ENCODE measurements at regions not wholly inside any gene's neighbourhood (a gene's known extent, or its start where the extent isn't known, plus 50 kb on each side); places are given as distances from the start of the nearest gene placed in this dataset.

GRCh38 chr7:53672681-53673080 lies 637.2 kb downstream of the POM121L12 start:
- H3K4me3 ChIP-seq = no peak overlapping the region
- ChIA-PET POLR2A (no interaction called here), CTCF (no interaction called here)
- H3K4me1 ChIP-seq = no peaks in the 10 kb centered on the region
- ATAC-seq (no peak), FAIRE-seq (no peak), DNase-seq (ENCODE audit: low read depth in 1 of 2, low spot score in 1 of 2) (no peak)
- no peak overlapping the region for H3K4me2 ChIP-seq
- no peaks in the 10 kb centered on the region for H3K9me3 ChIP-seq
- TF ChIP-seq ZNF302 (CRISPR knock-in tag; IDR thresholded peaks at IDR 0.05) (no peak), POLR2AphosphoS2 (conservative IDR thresholded peaks at IDR 0.05; ENCODE audit: low read length) (no peak), PHF8 (IDR thresholded peaks at IDR 0.05; ENCODE audit: borderline replicate concordance, low read depth) (no peak), KDM5A (IDR thresholded peaks at IDR 0.05) (no peak), EP300 (IDR thresholded peaks at IDR 0.05) (no peak), FOSL2 (IDR thresholded peaks at IDR 0.05) (no peak), FOSL2 (CRISPR knock-in tag; IDR thresholded peaks at IDR 0.05) (no peak), CHD4 (IDR thresholded peaks at IDR 0.05; ENCODE audit: borderline replicate concordance) (no peak), SMC3 (IDR thresholded peaks at IDR 0.05) (no peak), HDAC2 (IDR thresholded peaks at IDR 0.05) (no peak), ESRRA (IDR thresholded peaks at IDR 0.05; ENCODE audit: borderline replicate concordance, low read length) (no peak), JUN (IDR thresholded peaks at IDR 0.05) (no peak), FOSB (CRISPR knock-in tag; IDR thresholded peaks at IDR 0.05) (no peak), SREBF2 (IDR thresholded peaks at IDR 0.05) (no peak), CBX8 (IDR thresholded peaks at IDR 0.05) (no peak), MAX (IDR thresholded peaks at IDR 0.05) (no peak), CHD2 (IDR thresholded peaks at IDR 0.05; ENCODE audit: low read length, partially characterized antibody) (no peak)
- TF ChIP-seq, protein P1, sequence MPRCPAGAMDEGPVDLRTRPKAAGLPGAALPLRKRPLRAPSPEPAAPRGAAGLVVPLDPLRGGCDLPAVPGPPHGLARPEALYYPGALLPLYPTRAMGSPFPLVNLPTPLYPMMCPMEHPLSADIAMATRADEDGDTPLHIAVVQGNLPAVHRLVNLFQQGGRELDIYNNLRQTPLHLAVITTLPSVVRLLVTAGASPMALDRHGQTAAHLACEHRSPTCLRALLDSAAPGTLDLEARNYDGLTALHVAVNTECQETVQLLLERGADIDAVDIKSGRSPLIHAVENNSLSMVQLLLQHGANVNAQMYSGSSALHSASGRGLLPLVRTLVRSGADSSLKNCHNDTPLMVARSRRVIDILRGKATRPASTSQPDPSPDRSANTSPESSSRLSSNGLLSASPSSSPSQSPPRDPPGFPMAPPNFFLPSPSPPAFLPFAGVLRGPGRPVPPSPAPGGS (IDR thresholded peaks at IDR 0.05) = no peak
- TF ChIP-seq, protein P2, sequence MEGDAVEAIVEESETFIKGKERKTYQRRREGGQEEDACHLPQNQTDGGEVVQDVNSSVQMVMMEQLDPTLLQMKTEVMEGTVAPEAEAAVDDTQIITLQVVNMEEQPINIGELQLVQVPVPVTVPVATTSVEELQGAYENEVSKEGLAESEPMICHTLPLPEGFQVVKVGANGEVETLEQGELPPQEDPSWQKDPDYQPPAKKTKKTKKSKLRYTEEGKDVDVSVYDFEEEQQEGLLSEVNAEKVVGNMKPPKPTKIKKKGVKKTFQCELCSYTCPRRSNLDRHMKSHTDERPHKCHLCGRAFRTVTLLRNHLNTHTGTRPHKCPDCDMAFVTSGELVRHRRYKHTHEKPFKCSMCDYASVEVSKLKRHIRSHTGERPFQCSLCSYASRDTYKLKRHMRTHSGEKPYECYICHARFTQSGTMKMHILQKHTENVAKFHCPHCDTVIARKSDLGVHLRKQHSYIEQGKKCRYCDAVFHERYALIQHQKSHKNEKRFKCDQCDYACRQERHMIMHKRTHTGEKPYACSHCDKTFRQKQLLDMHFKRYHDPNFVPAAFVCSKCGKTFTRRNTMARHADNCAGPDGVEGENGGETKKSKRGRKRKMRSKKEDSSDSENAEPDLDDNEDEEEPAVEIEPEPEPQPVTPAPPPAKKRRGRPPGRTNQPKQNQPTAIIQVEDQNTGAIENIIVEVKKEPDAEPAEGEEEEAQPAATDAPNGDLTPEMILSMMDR (IDR thresholded peaks at IDR 0.05) = no peak
- WGBS (ENCODE audit: missing lambda C conversion rate) = 3% methylated on average over 1 of the region's 1 CpG
- no peak overlapping the region for H3K27ac ChIP-seq

DNA sequence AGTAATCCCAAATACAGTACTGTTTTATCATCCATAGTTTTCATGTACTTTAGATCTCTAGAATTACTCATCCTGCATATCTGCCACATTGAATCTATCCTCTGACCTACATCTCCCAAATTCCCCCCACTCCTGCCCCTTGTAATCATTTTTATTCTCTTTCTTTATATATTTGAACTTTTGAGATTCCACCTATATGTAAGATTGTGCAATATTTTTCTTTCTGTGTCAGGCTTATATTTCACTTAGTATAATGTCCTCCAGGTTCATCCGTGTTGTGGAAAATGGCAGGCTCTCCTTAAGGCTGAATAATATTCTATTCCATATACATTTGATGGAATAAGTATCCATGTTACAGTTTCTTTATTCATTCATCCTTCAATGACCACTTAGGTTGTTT lies 640.4 kb downstream of the POM121L12 start:
- ChIA-PET CTCF (interaction anchor here (0.6 kb wide), 1 partner anchor 591 kb away, joined by 3 read pairs; no protein-coding TSS in a partner anchor), POLR2A (no interaction called here)
- Histone ChIP-seq H3K4me2 (no peak overlapping the region), H3K9me3 (no peaks in the 10 kb centered on the region), H3K27ac (no peak overlapping the region), H3K4me3 (no peak overlapping the region), H3K4me1 (no peaks in the 10 kb centered on the region)
- 23% methylated on average over 1 of the region's 1 CpG for WGBS (ENCODE audit: missing lambda C conversion rate)
- ATAC-seq (no peak), DNase-seq (ENCODE audit: low read depth in 1 of 2, low spot score in 1 of 2) (no peak), FAIRE-seq (no peak)
- TF ChIP-seq NPAS2 (CRISPR knock-in tag; IDR thresholded peaks at IDR 0.05; ENCODE audit: borderline replicate concordance) = no peak

DNA sequence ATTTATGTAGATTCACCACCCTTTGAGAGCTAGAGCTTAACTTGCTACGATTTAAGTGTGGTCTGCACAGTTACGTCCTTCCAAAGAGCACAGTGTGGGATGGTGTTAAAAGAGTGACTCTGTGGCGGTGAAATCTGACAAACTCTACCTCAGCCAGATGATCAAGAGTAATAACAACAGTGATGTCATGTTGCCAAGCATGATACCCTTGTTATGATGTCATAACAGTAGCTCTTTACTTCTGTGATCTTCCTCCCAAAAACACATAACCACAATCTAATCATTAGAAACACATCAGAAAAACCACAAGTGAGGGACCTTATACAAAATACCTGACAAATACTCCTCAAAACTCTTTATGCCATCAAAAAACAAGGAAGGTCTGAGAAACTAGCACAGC lies 649.3 kb downstream of the POM121L12 start:
- WGBS (ENCODE audit: missing lambda C conversion rate) = 8% methylated on average over 3 of the region's 3 CpGs
- no peak overlapping the region for H3K4me3 ChIP-seq
- ChIA-PET POLR2A (no interaction called here), CTCF (no interaction called here)
- H3K4me1 ChIP-seq = no peaks in the 10 kb centered on the region
- H3K4me2 ChIP-seq = no peak overlapping the region
- ATAC-seq (no peak), FAIRE-seq (no peak), DNase-seq (ENCODE audit: low read depth in 1 of 2, low spot score in 1 of 2) (no peak)
- H3K27ac ChIP-seq = no peak overlapping the region
- H3K9me3 ChIP-seq = no peaks in the 10 kb centered on the region; the same call in 2 of the 3 replicates
- TF ChIP-seq CBX2 (IDR thresholded peaks at IDR 0.05; ENCODE audit: borderline replicate concordance, low read depth) (no peak), BHLHE40 (IDR thresholded peaks at IDR 0.05; ENCODE audit: low read depth, low read length) (no peak), MAX (IDR thresholded peaks at IDR 0.05) (no peak), HEYL (CRISPR knock-in tag; IDR thresholded peaks at IDR 0.05) (no peak), ATOH8 (CRISPR knock-in tag; IDR thresholded peaks at IDR 0.05; ENCODE audit: low read depth) (no peak), TFCP2L1 (CRISPR knock-in tag; IDR thresholded peaks at IDR 0.05) (no peak), CEBPB (IDR thresholded peaks at IDR 0.05) (no peak), FOXS1 (CRISPR knock-in tag; IDR thresholded peaks at IDR 0.05) (no peak), SREBF2 (IDR thresholded peaks at IDR 0.05) (no peak), REST (IDR thresholded peaks at IDR 0.05) (no peak), RFX5 (IDR thresholded peaks at IDR 0.05) (no peak), JUNB (IDR thresholded peaks at IDR 0.05) (no peak), ESRRA (IDR thresholded peaks at IDR 0.05; ENCODE audit: borderline replicate concordance, low read length) (no peak), TP53 (CRISPR knock-in tag; IDR thresholded peaks at IDR 0.05) (no peak)
